A549 (cell line): ENCODE measurements at regions not wholly inside any gene's neighbourhood (a gene's known extent, or its start where the extent isn't known, plus 50 kb on each side); places are given as distances from the start of the nearest gene placed in this dataset.

Experiments used
- ATAC-seq, 2 experiments: fragments of 200-7000 bp in 1 of 2; fragments of >200 bp in 1 of 2; cut with Nextera tagmentation in 1 of 2; cut with Tn5 transposase in 1 of 2; 3 replicates each; pipeline versions ENCODE4 v1.8.0 to v1.9.1; 2018 to 2020; ENCODE audit warnings: mild to moderate bottlenecking in 1 of 2, moderate library complexity in 1 of 2
- CTCF ChIA-PET: fragments of 300-600 bp; sonication (Branson Sonifier 250); formaldehyde crosslinking; extraction: SDS; loops from one replicate; lab custom pipeline; 2021; ENCODE audit warnings: antibody characterized with exemption, inconsistent platforms; lab: Yijun Ruan, JAX
- POLR2A ChIA-PET: fragments of 350-600 bp; formaldehyde crosslinking; extraction: SDS; loops from one replicate; lab custom pipeline; 2021; ENCODE audit warnings: antibody characterized with exemption, inconsistent platforms; lab: Yijun Ruan, JAX
- DNase-seq, 2 experiments: peaks; one replicate each; pipeline versions ENCODE4 v3.0.0 to v3.0.0-alpha.2; 2011 to 2016; ENCODE audit warnings: low read depth in 1 of 2, low spot score in 1 of 2
- FAIRE-seq: peaks from 2 replicates; lab custom pipeline; 2011; peaks lifted over from hg19 to GRCh38; lab: Jason Lieb, UNC
- H3K27ac ChIP-seq, 2 experiments: fragments of >200 bp; sonication (Bioruptor Twin); formaldehyde crosslinking; 3 replicates each; pipeline ENCODE4 v1.5.1; 2016 to 2017
- H3K4me1 ChIP-seq: fragments of >200 bp; sonication (Bioruptor Twin); formaldehyde crosslinking; 3 replicates; pipeline ENCODE4 v1.6.1; 2016
- H3K4me2 ChIP-seq: fragments of >200 bp; sonication (Bioruptor Twin); formaldehyde crosslinking; 3 replicates; pipeline ENCODE4 v1.6.1; 2016
- H3K4me3 ChIP-seq: fragments of >200 bp; sonication (Bioruptor Twin); formaldehyde crosslinking; 3 replicates; pipeline ENCODE4 v1.5.1; 2016
- H3K9me3 ChIP-seq: fragments of >200 bp; sonication (Bioruptor Twin); formaldehyde crosslinking; 3 replicates; pipeline ENCODE4 v1.6.1; 2016
- ATOH8 ChIP-seq: fragments of 250-450 bp; sonication (Bioruptor Pico); IDR thresholded peaks from 2 replicates; pipeline ENCODE4 v1.5.0; 2020; ENCODE audit warnings: low read depth, mild to moderate bottlenecking, moderate library complexity
- CBX8 ChIP-seq: fragments of 200-600 bp; sonication (generic); IDR thresholded peaks from 2 replicates; pipeline ENCODE4 v1.6.1; 2016
- CEBPB ChIP-seq, 2 experiments: fragments of >200 bp in 1 of 2; sonication (Bioruptor Twin) in 1 of 2; formaldehyde crosslinking in 1 of 2; IDR thresholded peaks; 2 replicates each; pipeline ENCODE4 v1.6.1; 2012 to 2016
- FOSB ChIP-seq: fragments of 250-450 bp; sonication (Bioruptor Pico); IDR thresholded peaks from 2 replicates; pipeline ENCODE4 v1.5.0; 2020; ENCODE audit warnings: mild to moderate bottlenecking, moderate library complexity
- GATA3 ChIP-seq: IDR thresholded peaks from 2 replicates; pipeline ENCODE4 v1.6.1; 2012; ENCODE audit warnings: borderline replicate concordance
- HDAC2 ChIP-seq: fragments of 200-600 bp; sonication (generic); IDR thresholded peaks from 2 replicates; pipeline ENCODE4 v1.6.1; 2016
- HEYL ChIP-seq: fragments of 250-450 bp; sonication (Bioruptor Pico); IDR thresholded peaks from 2 replicates; pipeline ENCODE4 v1.8.0; 2021; ENCODE audit warnings: mild to moderate bottlenecking, moderate library complexity
- HOXA7 ChIP-seq: fragments of 250-450 bp; sonication (Bioruptor Pico); IDR thresholded peaks from 2 replicates; pipeline ENCODE4 v1.5.0; 2020; ENCODE audit warnings: mild to moderate bottlenecking, moderate library complexity
- HOXB5 ChIP-seq: fragments of 250-450 bp; sonication (Bioruptor Pico); IDR thresholded peaks from 2 replicates; pipeline ENCODE4 v1.5.0; 2020; ENCODE audit warnings: mild to moderate bottlenecking, moderate library complexity
- JUNB ChIP-seq: fragments of >200 bp; sonication (Bioruptor Twin); formaldehyde crosslinking; IDR thresholded peaks from 2 replicates; pipeline ENCODE4 v1.6.1; 2016
- KDM1A ChIP-seq: fragments of 200-600 bp; sonication (generic); IDR thresholded peaks from 2 replicates; pipeline ENCODE4 v1.6.1; 2016; ENCODE audit warnings: low read depth, mild to moderate bottlenecking
- KDM5A ChIP-seq: fragments of 200-600 bp; sonication (generic); IDR thresholded peaks from 2 replicates; pipeline ENCODE4 v1.6.1; 2016; ENCODE audit warnings: antibody characterized with exemption, mild to moderate bottlenecking
- MAZ ChIP-seq: fragments of 150-350 bp; IDR thresholded peaks from 2 replicates; pipeline ENCODE4 v1.6.1; 2014; ENCODE audit warnings: antibody characterized with exemption, low read depth, low read length, borderline replicate concordance
- NFE2L2 ChIP-seq: fragments of 150-350 bp; conservative IDR thresholded peaks from 2 replicates; pipeline ENCODE4 v1.6.1; 2014; ENCODE audit warnings: low read length
- POLR2AphosphoS2 ChIP-seq: conservative IDR thresholded peaks from 2 replicates; pipeline ENCODE4 v1.6.1; 2012; ENCODE audit warnings: low read length, improper control_type of control experiment, inconsistent platforms
- RARB ChIP-seq: fragments of 250-450 bp; sonication (Bioruptor Pico); IDR thresholded peaks from 2 replicates; pipeline ENCODE4 v1.8.0; 2021; ENCODE audit warnings: mild to moderate bottlenecking, moderate library complexity
- TP53 ChIP-seq: fragments of 250-450 bp; sonication (Bioruptor Pico); IDR thresholded peaks from 2 replicates; pipeline ENCODE4 v1.5.0; 2021; ENCODE audit warnings: mild to moderate bottlenecking, moderate library complexity
- ZC3H11A ChIP-seq: fragments of 450-650 bp; IDR thresholded peaks from 2 replicates; pipeline ENCODE4 v1.6.1; 2014; ENCODE audit warnings: antibody characterized with exemption, mild to moderate bottlenecking
- ZSCAN20 ChIP-seq: fragments of 250-450 bp; sonication (Bioruptor Pico); IDR thresholded peaks from 2 replicates; pipeline ENCODE4 v1.8.0; 2022; ENCODE audit warnings: mild to moderate bottlenecking, moderate library complexity
- WGBS: methylation state at CpG from one replicate; pipeline ENCODE4 v1.1.6; 2017; ENCODE audit errors: missing lambda C conversion rate; 5-methylcytosine and 5-hydroxymethylcytosine counted together
- TF ChIP-seq, protein P1 (sequence below): fragments of >200 bp; sonication (Bioruptor Twin); formaldehyde crosslinking; IDR thresholded peaks from 3 replicates; pipeline ENCODE4 v1.5.1; 2016
- TF ChIP-seq, protein P2 (sequence below): IDR thresholded peaks from 2 replicates; pipeline ENCODE4 v1.6.1; 2012
- TF ChIP-seq, protein P3 (sequence below): fragments of >200 bp; sonication (Bioruptor Twin); formaldehyde crosslinking; IDR thresholded peaks from 2 replicates; pipeline ENCODE4 v1.6.1; 2016
- TF ChIP-seq, protein P4 (sequence below): IDR thresholded peaks from 2 replicates; pipeline ENCODE4 v1.6.1; 2012

- TF ChIP-seq, protein P1, sequence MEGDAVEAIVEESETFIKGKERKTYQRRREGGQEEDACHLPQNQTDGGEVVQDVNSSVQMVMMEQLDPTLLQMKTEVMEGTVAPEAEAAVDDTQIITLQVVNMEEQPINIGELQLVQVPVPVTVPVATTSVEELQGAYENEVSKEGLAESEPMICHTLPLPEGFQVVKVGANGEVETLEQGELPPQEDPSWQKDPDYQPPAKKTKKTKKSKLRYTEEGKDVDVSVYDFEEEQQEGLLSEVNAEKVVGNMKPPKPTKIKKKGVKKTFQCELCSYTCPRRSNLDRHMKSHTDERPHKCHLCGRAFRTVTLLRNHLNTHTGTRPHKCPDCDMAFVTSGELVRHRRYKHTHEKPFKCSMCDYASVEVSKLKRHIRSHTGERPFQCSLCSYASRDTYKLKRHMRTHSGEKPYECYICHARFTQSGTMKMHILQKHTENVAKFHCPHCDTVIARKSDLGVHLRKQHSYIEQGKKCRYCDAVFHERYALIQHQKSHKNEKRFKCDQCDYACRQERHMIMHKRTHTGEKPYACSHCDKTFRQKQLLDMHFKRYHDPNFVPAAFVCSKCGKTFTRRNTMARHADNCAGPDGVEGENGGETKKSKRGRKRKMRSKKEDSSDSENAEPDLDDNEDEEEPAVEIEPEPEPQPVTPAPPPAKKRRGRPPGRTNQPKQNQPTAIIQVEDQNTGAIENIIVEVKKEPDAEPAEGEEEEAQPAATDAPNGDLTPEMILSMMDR, result no peak
- no peak for TF ChIP-seq KDM1A
Observed at GRCh38 chr10:81315026-81315425, 560.0 kb upstream of the NRG3 start (continued).

- ATAC-seq (no peak), DNase-seq (no peak), FAIRE-seq (no peak)
- CTCF ChIA-PET, result interaction anchor here (1.4 kb wide), 1 partner anchor 11 kb away, joined by 3 read pairs; no protein-coding TSS in a partner anchor
- H3K4me3 ChIP-seq, result no peak overlapping the region
- POLR2A ChIA-PET, result no interaction called here
- TF ChIP-seq MAZ (no peak), HOXB5 (CRISPR knock-in tag) (no peak), GATA3 (no peak), KDM5A (no peak), ZC3H11A (no peak), HOXA7 (CRISPR knock-in tag) (no peak), NFE2L2 (no peak), FOSB (CRISPR knock-in tag) (no peak), KDM1A (no peak), CBX8 (no peak), ATOH8 (CRISPR knock-in tag) (no peak), POLR2AphosphoS2 (no peak), TP53 (no peak), RARB (CRISPR knock-in tag) (no peak), JUNB (no peak), ZSCAN20 (CRISPR knock-in tag) (no peak)
- TF ChIP-seq, protein P2, sequence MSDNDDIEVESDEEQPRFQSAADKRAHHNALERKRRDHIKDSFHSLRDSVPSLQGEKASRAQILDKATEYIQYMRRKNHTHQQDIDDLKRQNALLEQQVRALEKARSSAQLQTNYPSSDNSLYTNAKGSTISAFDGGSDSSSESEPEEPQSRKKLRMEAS, result no peak
- TF ChIP-seq, protein P3, sequence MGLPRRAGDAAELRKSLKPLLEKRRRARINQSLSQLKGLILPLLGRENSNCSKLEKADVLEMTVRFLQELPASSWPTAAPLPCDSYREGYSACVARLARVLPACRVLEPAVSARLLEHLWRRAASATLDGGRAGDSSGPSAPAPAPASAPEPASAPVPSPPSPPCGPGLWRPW, result no peak
- WGBS, result 4% methylated on average over 1 of the region's 1 CpG
- H3K4me1 ChIP-seq, result no peaks in the 10 kb centered on the region
- H3K27ac ChIP-seq, result no peak overlapping the region
- H3K4me2 ChIP-seq, result no peak overlapping the region
- H3K9me3 ChIP-seq, result no peaks in the 10 kb centered on the region
Observed at GRCh38 chr10:81348003-81348402, 527.0 kb upstream of the NRG3 start.

DNA sequence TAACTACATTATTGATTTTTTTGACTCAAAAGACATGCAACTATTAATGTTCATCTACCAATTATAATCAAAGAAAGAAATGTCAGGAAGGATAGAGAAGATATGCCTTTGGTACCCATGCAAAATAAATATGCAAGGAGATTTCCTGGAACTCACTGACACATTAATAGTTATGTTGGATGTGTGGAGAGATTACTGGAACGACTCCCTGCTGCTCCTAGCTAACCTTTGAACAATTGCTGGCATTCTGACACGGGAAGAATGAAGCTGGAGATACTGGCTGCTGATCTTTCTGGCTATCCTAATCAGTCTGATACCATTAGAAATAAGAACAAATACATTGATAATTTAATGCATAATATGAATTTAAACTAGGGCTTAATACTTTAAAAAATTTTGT is 507.9 kb upstream of the NRG3 start:
- POLR2A ChIA-PET, result no interaction called here
- no peak for FAIRE-seq
- 2% methylated on average over 2 of the region's 2 CpGs for WGBS

More for the DNA sequence above, 507.9 kb upstream of the NRG3 start:
- DNase-seq (no peak), ATAC-seq (no peak)
- H3K4me2 ChIP-seq, result no peak overlapping the region
- H3K27ac ChIP-seq, result no peak overlapping the region
- no peaks in the 10 kb centered on the region for H3K4me1 ChIP-seq
- TF ChIP-seq CEBPB (IDR thresholded peaks at IDR 0.05), result no peak
- TF ChIP-seq, protein P4, sequence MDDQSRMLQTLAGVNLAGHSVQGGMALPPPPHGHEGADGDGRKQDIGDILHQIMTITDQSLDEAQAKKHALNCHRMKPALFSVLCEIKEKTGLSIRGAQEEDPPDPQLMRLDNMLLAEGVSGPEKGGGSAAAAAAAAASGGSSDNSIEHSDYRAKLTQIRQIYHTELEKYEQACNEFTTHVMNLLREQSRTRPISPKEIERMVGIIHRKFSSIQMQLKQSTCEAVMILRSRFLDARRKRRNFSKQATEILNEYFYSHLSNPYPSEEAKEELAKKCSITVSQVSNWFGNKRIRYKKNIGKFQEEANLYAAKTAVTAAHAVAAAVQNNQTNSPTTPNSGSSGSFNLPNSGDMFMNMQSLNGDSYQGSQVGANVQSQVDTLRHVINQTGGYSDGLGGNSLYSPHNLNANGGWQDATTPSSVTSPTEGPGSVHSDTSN, result no peak
- no peak for TF ChIP-seq KDM5A
- TF ChIP-seq HEYL (CRISPR knock-in tag), result no peak
- TF ChIP-seq HDAC2, result no peak
- H3K9me3 ChIP-seq, result no peaks in the 10 kb centered on the region
- H3K4me3 ChIP-seq, result no peak overlapping the region
- CTCF ChIA-PET, result no interaction called here
